Thymus (tissue), 11 donors: ENCODE measurements at regions not wholly inside any gene's neighbourhood (a gene's known extent, or its start where the extent isn't known, plus 50 kb on each side); places are given as distances from the start of the nearest gene placed in this dataset.

Experiments used
- DNase-seq, 9 donors: peaks; one replicate each; pipeline ENCODE4 v3.0.0-alpha.2; 2013; ENCODE audit warnings: low spot score in 9 of 9, low read depth in 6 of 9, missing footprints in 1 of 9
- H3K27ac ChIP-seq, 2 donors: one replicate each; pipeline ENCODE4 v1.5.1; 2013; ENCODE audit warnings: control low read depth in 1 of 2, low read depth in 1 of 2, low read length in 1 of 2, mild to moderate bottlenecking in 1 of 2, moderate library complexity in 1 of 2
- H3K27me3 ChIP-seq, 2 donors: one replicate each; pipeline ENCODE4 v1.5.1; 2013; ENCODE audit warnings: low read length in 1 of 2; ENCODE audit not compliant: control insufficient read depth in 2 of 2, insufficient read depth in 1 of 2
- H3K36me3 ChIP-seq, 2 donors: one replicate each; pipeline ENCODE4 v1.5.1; 2013; ENCODE audit warnings: low read length in 1 of 2, mild to moderate bottlenecking in 1 of 2, moderate library complexity in 1 of 2; ENCODE audit not compliant: control insufficient read depth in 2 of 2, insufficient read depth in 2 of 2
- H3K4me1 ChIP-seq, 2 donors: one replicate each; pipeline ENCODE4 v1.5.1; 2013; ENCODE audit warnings: low read length in 2 of 2; ENCODE audit not compliant: control insufficient read depth in 2 of 2, insufficient read depth in 2 of 2
- H3K4me3 ChIP-seq, 2 donors: one replicate each; pipeline ENCODE4 v1.5.1; 2013; ENCODE audit warnings: low read length in 2 of 2, control low read depth in 1 of 2, mild to moderate bottlenecking in 1 of 2
- H3K9me3 ChIP-seq, 2 donors: one replicate each; pipeline ENCODE4 v1.5.1; 2013; ENCODE audit warnings: low read length in 1 of 2, mild to moderate bottlenecking in 1 of 2; ENCODE audit not compliant: control insufficient read depth in 2 of 2, insufficient read depth in 1 of 2
- WGBS: extraction: QIAGEN DNeasy Blood & Tissue Kit; methylation state at CpG from one replicate; pipeline ENCODE4 v1.1.7; 2013; 5-methylcytosine and 5-hydroxymethylcytosine counted together
- donor health status: healthy.

- H3K9me3 ChIP-seq = no peaks in the 10 kb centered on the region
- H3K36me3 ChIP-seq = no peaks in the 10 kb centered on the region
- DNase-seq = no peak
- WGBS = 87% methylated on average over 2 of the region's 2 CpGs
- H3K27me3 ChIP-seq = no peaks in the 10 kb centered on the region
- H3K27ac ChIP-seq = no peak overlapping the region
- no peak overlapping the region for H3K4me3 ChIP-seq
- H3K4me1 ChIP-seq = no peaks in the 10 kb centered on the region
These were observed 191.6 kb downstream of the TTC32 start for GRCh38 chr2:19710230-19710629.

- Histone ChIP-seq H3K36me3 (no peaks in the 10 kb centered on the region), H3K4me3 (no peak overlapping the region), H3K27me3 (no peaks in the 10 kb centered on the region), H3K4me1 (no peaks in the 10 kb centered on the region), H3K27ac (no peak overlapping the region), H3K9me3 (no peaks in the 10 kb centered on the region)
- WGBS = 30% methylated on average over 2 of the region's 2 CpGs
- no peak for DNase-seq
These were observed 192.2 kb downstream of the TTC32 start for GRCh38 chr2:19709553-19709952.

- WGBS = 69% methylated on average over 2 of the region's 2 CpGs
- DNase-seq = no peak
- no peaks in the 10 kb centered on the region for H3K9me3 ChIP-seq
- no peak overlapping the region for H3K27ac ChIP-seq
- H3K4me1 ChIP-seq = no peaks in the 10 kb centered on the region
- no peaks in the 10 kb centered on the region for H3K36me3 ChIP-seq
- no peak overlapping the region for H3K4me3 ChIP-seq
- no peaks in the 10 kb centered on the region for H3K27me3 ChIP-seq
These were observed 193.0 kb downstream of the TTC32 start for GRCh38 chr2:19708776-19709175.

- H3K9me3 ChIP-seq = no peaks in the 10 kb centered on the region
- no peaks in the 10 kb centered on the region for H3K4me1 ChIP-seq
- no peaks in the 10 kb centered on the region for H3K36me3 ChIP-seq
- no peaks in the 10 kb centered on the region for H3K27me3 ChIP-seq
- no peak for DNase-seq
- no peak overlapping the region for H3K4me3 ChIP-seq
- H3K27ac ChIP-seq = no peak overlapping the region
These were observed 195.5 kb downstream of the TTC32 start for GRCh38 chr2:19706332-19706731.

- WGBS = 83% methylated on average over 4 of the region's 4 CpGs
- H3K27me3 ChIP-seq = no peaks in the 10 kb centered on the region
- H3K36me3 ChIP-seq = no peaks in the 10 kb centered on the region
- H3K27ac ChIP-seq = no peak overlapping the region
- H3K4me3 ChIP-seq = no peak overlapping the region
- DNase-seq = no peak
- H3K4me1 ChIP-seq = no peaks in the 10 kb centered on the region
- peaks cover 0 to 1% of the 10 kb centered on the region in 2 donors for H3K9me3 ChIP-seq
These were observed 199.5 kb downstream of the TTC32 start for GRCh38 chr2:19702267-19702666.

GRCh38 chr2:19700861-19701585 lies 200.8 kb downstream of the TTC32 start:
- Histone ChIP-seq H3K9me3 (peaks cover 0 to 3% of the 10 kb centered on the region in 2 donors), H3K4me3 (no peak overlapping the region), H3K27ac (no peak overlapping the region), H3K27me3 (no peaks in the 10 kb centered on the region), H3K36me3 (no peaks in the 10 kb centered on the region), H3K4me1 (no peaks in the 10 kb centered on the region)
- no peak for DNase-seq
- 90% methylated on average over 10 of the region's 10 CpGs for WGBS

- WGBS = 92% methylated on average over 2 of the region's 2 CpGs
- no peaks in the 10 kb centered on the region for H3K36me3 ChIP-seq
- no peak overlapping the region for H3K4me3 ChIP-seq
- H3K9me3 ChIP-seq = peaks cover 0 to 3% of the 10 kb centered on the region in 2 donors
- H3K4me1 ChIP-seq = no peaks in the 10 kb centered on the region
- H3K27ac ChIP-seq = no peak overlapping the region
- no peak for DNase-seq
- H3K27me3 ChIP-seq = no peaks in the 10 kb centered on the region
These were observed 204.7 kb downstream of the TTC32 start for GRCh38 chr2:19697131-19697530.

- Histone ChIP-seq H3K4me1 (no peaks in the 10 kb centered on the region), H3K27me3 (no peaks in the 10 kb centered on the region), H3K36me3 (no peaks in the 10 kb centered on the region), H3K4me3 (no peak overlapping the region), H3K9me3 (peaks cover 0 to 3% of the 10 kb centered on the region in 2 donors), H3K27ac (no peak overlapping the region)
- DNase-seq = no peak
- 72% methylated on average over 4 of the region's 4 CpGs for WGBS
These were observed 206.1 kb downstream of the TTC32 start for GRCh38 chr2:19695706-19696105.

GRCh38 chr2:19691892-19692291 lies 209.9 kb downstream of the TTC32 start:
- no peak for DNase-seq
- WGBS = 91% methylated on average over 1 of the region's 1 CpG

More at GRCh38 chr2:19691892-19692291, 209.9 kb downstream of the TTC32 start:
- no peak overlapping the region for H3K4me3 ChIP-seq
- no peaks in the 10 kb centered on the region for H3K27me3 ChIP-seq
- H3K9me3 ChIP-seq = no peaks in the 10 kb centered on the region
- no peaks in the 10 kb centered on the region for H3K4me1 ChIP-seq
- no peak overlapping the region for H3K27ac ChIP-seq
- no peaks in the 10 kb centered on the region for H3K36me3 ChIP-seq
